Fibroblast of lung (primary cell): ENCODE measurements at regions not wholly inside any gene's neighbourhood (a gene's known extent, or its start where the extent isn't known, plus 50 kb on each side); places are given as distances from the start of the nearest gene placed in this dataset.

Experiments
- DNase-seq, 2 donors: peaks; one replicate each; pipeline versions ENCODE4 v3.0.0 to v3.0.0-alpha.2; 2010; ENCODE audit warnings: low read depth in 2 of 2
- H2AFZ ChIP-seq: 2 replicates; pipeline ENCODE4 v1.5.1; 2012; ENCODE audit warnings: low read length, control low read depth, inconsistent platforms
- H3K27ac ChIP-seq: 2 replicates; pipeline ENCODE4 v1.5.1; 2011; ENCODE audit warnings: low read length, control low read depth; ENCODE audit not compliant: insufficient read depth
- H3K27me3 ChIP-seq: 2 replicates; pipeline ENCODE4 v1.5.1; 2011; ENCODE audit warnings: mild to moderate bottlenecking, low read length; ENCODE audit not compliant: control insufficient read depth, insufficient read depth
- H3K36me3 ChIP-seq: 2 replicates; pipeline ENCODE4 v1.5.1; 2011; ENCODE audit warnings: low read length; ENCODE audit not compliant: control insufficient read depth, insufficient read depth
- H3K4me1 ChIP-seq: 2 replicates; pipeline ENCODE4 v1.5.1; 2011; ENCODE audit warnings: low read length; ENCODE audit not compliant: control insufficient read depth, insufficient read depth; ENCODE audit errors: extremely low read depth
- H3K4me2 ChIP-seq: 2 replicates; pipeline ENCODE4 v1.5.1; 2011; ENCODE audit warnings: low read length, control low read depth; ENCODE audit not compliant: insufficient read depth; ENCODE audit errors: extremely low read depth
- H3K4me3 ChIP-seq, 4 experiments: fragments of 200-600 bp in 1 of 4; sonication (generic) in 1 of 4; replicated peaks in 1 of 4; 2 replicates each; pipeline ENCODE4 v1.5.1; 2011 to 2016; ENCODE audit warnings: low read length in 4 of 4, low read depth in 3 of 4, mild to moderate bottlenecking in 3 of 4, control low read depth in 2 of 4, inconsistent platforms in 1 of 4, mixed read lengths in 1 of 4; ENCODE audit not compliant: insufficient read depth in 1 of 4; ENCODE audit errors: control extremely low read depth in 1 of 4
- H3K79me2 ChIP-seq: 2 replicates; pipeline ENCODE4 v1.5.1; 2012; ENCODE audit warnings: mild to moderate bottlenecking, low read length, inconsistent platforms; ENCODE audit not compliant: control insufficient read depth, insufficient read depth
- H3K9ac ChIP-seq: 2 replicates; pipeline ENCODE4 v1.5.1; 2011; ENCODE audit warnings: mild to moderate bottlenecking, low read length, control low read depth; ENCODE audit not compliant: insufficient read depth
- H3K9me3 ChIP-seq: 2 replicates; pipeline ENCODE4 v1.5.1; 2012; ENCODE audit warnings: low read depth, low read length; ENCODE audit not compliant: control insufficient read depth, insufficient read depth
- H4K20me1 ChIP-seq: 2 replicates; pipeline ENCODE4 v1.5.1; 2011; ENCODE audit warnings: low read length; ENCODE audit not compliant: control insufficient read depth, insufficient read depth; ENCODE audit errors: extremely low read depth
- CTCF ChIP-seq, 2 donors: IDR thresholded peaks in 1 of 2; conservative IDR thresholded peaks in 1 of 2; 1 replicate in 1 of 2; 2 replicates in 1 of 2; pipeline ENCODE4 v1.5.1; 2011 to 2012; ENCODE audit warnings: low read length in 2 of 2, control low read depth in 1 of 2, inconsistent platforms in 1 of 2, low read depth in 1 of 2, mild to moderate bottlenecking in 1 of 2
- EZH2 ChIP-seq: IDR thresholded peaks from 2 replicates; pipeline ENCODE4 v1.5.1; 2012; ENCODE audit warnings: low read length, control low read depth, mild to moderate bottlenecking; ENCODE audit errors: missing control alignments

GRCh38 chr1:29679828-29680558, 443.7 kb downstream of the PTPRU start:
- TF ChIP-seq EZH2 (no peak), CTCF (conservative IDR thresholded peaks at IDR 0.05 in 1 of 2, IDR thresholded peaks at IDR 0.05 in 1 of 2; ENCODE audit: low read depth in 1 of 2, low read length in 2 of 2) (no peak)
- no peaks in the 10 kb centered on the region for H3K27me3 ChIP-seq
- H3K9ac ChIP-seq: no peak overlapping the region
- no peaks in the 10 kb centered on the region for H4K20me1 ChIP-seq
- H3K9me3 ChIP-seq: no peaks in the 10 kb centered on the region
- no peak for DNase-seq
- no peak overlapping the region for H2AFZ ChIP-seq
- H3K4me1 ChIP-seq: no peaks in the 10 kb centered on the region
- no peaks in the 10 kb centered on the region for H3K79me2 ChIP-seq
- H3K36me3 ChIP-seq: no peaks in the 10 kb centered on the region
- no peak overlapping the region for H3K4me2 ChIP-seq
- H3K27ac ChIP-seq: no peak overlapping the region
- no peak overlapping the region for H3K4me3 ChIP-seq

GRCh38 chr1:29679316-29679715, 443.0 kb downstream of the PTPRU start:
- no peaks in the 10 kb centered on the region for H4K20me1 ChIP-seq
- H3K4me1 ChIP-seq: no peaks in the 10 kb centered on the region
- no peak for DNase-seq
- H2AFZ ChIP-seq: no peak overlapping the region
- H3K9ac ChIP-seq: no peak overlapping the region
- no peak for TF ChIP-seq CTCF (conservative IDR thresholded peaks at IDR 0.05 in 1 of 2, IDR thresholded peaks at IDR 0.05 in 1 of 2; ENCODE audit: low read depth in 1 of 2, low read length in 2 of 2)
- no peak for TF ChIP-seq EZH2
- no peak overlapping the region for H3K27ac ChIP-seq
- H3K4me2 ChIP-seq: no peak overlapping the region
- no peak overlapping the region for H3K4me3 ChIP-seq
- H3K9me3 ChIP-seq: no peaks in the 10 kb centered on the region
- no peaks in the 10 kb centered on the region for H3K27me3 ChIP-seq
- no peaks in the 10 kb centered on the region for H3K79me2 ChIP-seq
- no peaks in the 10 kb centered on the region for H3K36me3 ChIP-seq

DNA sequence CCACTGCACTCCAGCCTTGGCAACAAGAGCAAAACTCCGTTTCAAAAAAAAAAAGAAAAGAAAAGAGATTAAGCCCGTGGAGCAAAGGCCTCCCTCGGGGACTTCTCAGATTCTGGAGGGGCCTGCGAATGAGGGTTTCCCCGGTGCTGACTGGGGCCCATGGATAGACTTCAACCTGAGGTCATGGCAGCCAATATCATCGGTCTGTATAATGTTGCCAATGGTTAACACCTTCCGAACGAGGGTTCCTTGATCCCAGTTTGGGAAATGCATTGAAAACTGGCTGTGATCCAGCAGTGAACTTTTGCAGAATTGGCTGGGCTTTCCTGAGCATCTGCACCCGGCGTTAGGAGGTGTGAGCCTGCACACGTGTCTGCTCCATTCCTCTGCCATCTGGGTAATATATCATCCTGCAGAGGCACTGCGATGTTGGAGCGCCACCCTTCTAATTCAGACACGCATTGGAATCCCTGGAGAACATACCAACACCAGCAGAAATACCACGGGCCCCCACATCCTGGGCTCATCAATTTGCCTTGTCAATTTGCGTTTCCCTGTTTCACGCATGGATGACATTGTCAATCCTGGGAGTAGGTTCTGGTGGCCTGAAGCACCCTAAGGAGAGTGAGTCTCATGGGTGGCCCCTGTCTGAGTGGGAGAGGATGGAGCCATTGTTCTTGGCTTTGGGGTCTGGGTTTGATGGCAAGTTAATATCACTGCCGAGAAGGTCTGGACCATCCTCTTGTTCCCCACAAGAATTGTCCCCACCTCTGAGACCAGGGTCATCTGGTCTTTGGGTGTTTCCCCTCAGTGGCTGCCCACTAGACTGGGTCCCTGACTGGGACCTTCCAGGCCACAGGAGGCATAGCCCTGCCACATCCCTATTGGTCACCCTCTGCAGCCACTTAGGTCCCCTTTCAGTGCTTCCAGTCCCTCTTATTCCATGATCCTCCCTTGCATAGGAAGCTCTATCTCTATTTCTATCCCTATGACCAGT, 441.0 kb downstream of the PTPRU start:
- DNase-seq: peak in 1 of 2 donors; percentile 24
- H2AFZ ChIP-seq: no peak overlapping the region
- no peaks in the 10 kb centered on the region for H3K36me3 ChIP-seq
- no peaks in the 10 kb centered on the region for H3K27me3 ChIP-seq
- no peaks in the 10 kb centered on the region for H3K9me3 ChIP-seq
- H3K4me2 ChIP-seq: no peak overlapping the region
- H4K20me1 ChIP-seq: no peaks in the 10 kb centered on the region
- TF ChIP-seq CTCF (conservative IDR thresholded peaks at IDR 0.05 in 1 of 2, IDR thresholded peaks at IDR 0.05 in 1 of 2; ENCODE audit: low read depth in 1 of 2, low read length in 2 of 2) (no peak), EZH2 (no peak)
- H3K9ac ChIP-seq: no peak overlapping the region
- no peaks in the 10 kb centered on the region for H3K79me2 ChIP-seq
- H3K27ac ChIP-seq: no peak overlapping the region
- no peaks in the 10 kb centered on the region for H3K4me1 ChIP-seq
- no peak overlapping the region for H3K4me3 ChIP-seq
